ENCODE measurements at regions not wholly inside any gene's neighbourhood (a gene's known extent, or its start where the extent isn't known, plus 50 kb on each side); places are given as distances from the start of the nearest gene placed in this dataset.

DNA sequence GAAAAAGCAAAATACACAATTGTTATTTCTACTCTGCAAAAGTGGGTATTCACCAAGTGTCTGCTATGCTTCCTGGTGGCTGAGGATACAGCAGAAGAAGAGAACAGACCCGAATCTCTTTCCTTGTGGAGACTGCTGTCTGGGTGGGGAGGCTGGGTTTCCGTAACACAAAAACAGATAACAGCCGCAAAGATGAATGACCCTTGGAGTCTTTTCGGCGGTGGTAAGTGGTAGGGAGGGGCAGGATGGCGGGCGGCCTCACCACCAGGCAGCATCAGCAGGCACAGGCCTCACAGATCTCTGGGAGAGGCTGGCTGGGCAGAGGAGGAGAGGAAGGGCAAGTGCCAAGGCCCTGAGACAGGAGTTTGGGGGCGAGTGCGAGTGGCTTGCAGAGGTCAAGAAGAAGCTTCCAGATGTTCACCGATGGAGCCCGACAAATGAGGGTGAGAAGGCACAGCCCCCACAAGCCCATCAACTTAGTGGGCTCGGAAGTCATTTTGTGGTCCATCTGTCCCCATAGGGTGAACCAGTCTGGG lies 164.2 kb downstream of the RHOU start:
- TF ChIP-seq YY1 (IDR thresholded peaks at IDR 0.05; ENCODE audit: insufficient read depth, insufficient read length): no peak
- TF ChIP-seq SUZ12 (IDR thresholded peaks at IDR 0.05; ENCODE audit: extremely low read depth, insufficient read depth, insufficient read length): no peak

All from NT2/D1 (cell line).